ENCODE measurements at regions not wholly inside any gene's neighbourhood (a gene's known extent, or its start where the extent isn't known, plus 50 kb on each side); places are given as distances from the start of the nearest gene placed in this dataset.

DNA sequence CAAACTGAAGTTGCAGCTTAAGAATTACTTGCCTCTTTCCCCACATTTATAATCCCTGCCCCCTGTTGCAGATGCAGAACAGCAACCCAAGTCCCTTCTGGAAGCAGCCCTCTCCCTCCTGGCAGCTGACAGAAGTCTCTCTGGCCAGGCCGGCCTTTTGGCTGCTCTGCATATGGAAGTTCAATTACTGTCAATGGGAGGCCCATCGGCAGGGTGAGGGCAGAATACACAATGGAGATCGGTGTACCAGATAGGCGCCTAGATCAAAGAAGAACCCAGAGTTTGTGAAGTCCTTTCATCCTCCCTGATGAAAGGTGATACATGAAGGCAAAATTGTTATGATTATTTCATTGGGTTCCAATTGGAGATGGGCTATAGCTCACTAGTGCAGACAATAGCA, 327.9 kb upstream of the CTNNB1 start:
- TF ChIP-seq POLR2A (IDR thresholded peaks at IDR 0.05; ENCODE audit: low read depth), result no peak
- TF ChIP-seq, protein P1, sequence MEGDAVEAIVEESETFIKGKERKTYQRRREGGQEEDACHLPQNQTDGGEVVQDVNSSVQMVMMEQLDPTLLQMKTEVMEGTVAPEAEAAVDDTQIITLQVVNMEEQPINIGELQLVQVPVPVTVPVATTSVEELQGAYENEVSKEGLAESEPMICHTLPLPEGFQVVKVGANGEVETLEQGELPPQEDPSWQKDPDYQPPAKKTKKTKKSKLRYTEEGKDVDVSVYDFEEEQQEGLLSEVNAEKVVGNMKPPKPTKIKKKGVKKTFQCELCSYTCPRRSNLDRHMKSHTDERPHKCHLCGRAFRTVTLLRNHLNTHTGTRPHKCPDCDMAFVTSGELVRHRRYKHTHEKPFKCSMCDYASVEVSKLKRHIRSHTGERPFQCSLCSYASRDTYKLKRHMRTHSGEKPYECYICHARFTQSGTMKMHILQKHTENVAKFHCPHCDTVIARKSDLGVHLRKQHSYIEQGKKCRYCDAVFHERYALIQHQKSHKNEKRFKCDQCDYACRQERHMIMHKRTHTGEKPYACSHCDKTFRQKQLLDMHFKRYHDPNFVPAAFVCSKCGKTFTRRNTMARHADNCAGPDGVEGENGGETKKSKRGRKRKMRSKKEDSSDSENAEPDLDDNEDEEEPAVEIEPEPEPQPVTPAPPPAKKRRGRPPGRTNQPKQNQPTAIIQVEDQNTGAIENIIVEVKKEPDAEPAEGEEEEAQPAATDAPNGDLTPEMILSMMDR (IDR thresholded peaks at IDR 0.05), result no peak
